Calu3 (cell line): ENCODE measurements at regions not wholly inside any gene's neighbourhood (a gene's known extent, or its start where the extent isn't known, plus 50 kb on each side); places are given as distances from the start of the nearest gene placed in this dataset.

ENCODE experiments used
- BruUV-seq: library from RNA; stranded (reverse); fragments of 400-500 nt; replicated peaks from 2 replicates; lab custom pipeline; 2021; lab: Mats Ljungman, UMichigan
- CTCF ChIA-PET: fragments of 300-600 bp; sonication (Branson Sonifier 250); formaldehyde crosslinking; loops from one replicate; lab custom pipeline; 2022; ENCODE audit warnings: antibody characterized with exemption; lab: Charles Lee
- DNase-seq: peaks from one replicate; pipeline ENCODE4 v3.0.0; 2022
- H3K27ac Mint-ChIP-seq: one replicate; pipeline ENCODE4 v1.8.0; 2022; ENCODE audit warnings: mixed read lengths; ENCODE audit not compliant: unreplicated experiment
- H3K27me3 Mint-ChIP-seq: one replicate; pipeline ENCODE4 v1.8.0; 2022; ENCODE audit warnings: mixed read lengths; ENCODE audit not compliant: unreplicated experiment
- H3K36me3 Mint-ChIP-seq: one replicate; pipeline ENCODE4 v1.8.0; 2022; ENCODE audit warnings: mild to moderate bottlenecking, moderate library complexity, mixed read lengths; ENCODE audit not compliant: insufficient read depth, unreplicated experiment
- H3K4me1 Mint-ChIP-seq: one replicate; pipeline ENCODE4 v1.8.0; 2022; ENCODE audit warnings: mild to moderate bottlenecking, low read depth, mixed read lengths; ENCODE audit not compliant: unreplicated experiment
- H3K4me3 Mint-ChIP-seq: one replicate; pipeline ENCODE4 v1.8.0; 2022; ENCODE audit warnings: mild to moderate bottlenecking, low read depth, moderate library complexity, mixed read lengths; ENCODE audit not compliant: unreplicated experiment
- H3K9me3 Mint-ChIP-seq: one replicate; pipeline ENCODE4 v1.8.0; 2022; ENCODE audit warnings: low read depth, mixed read lengths; ENCODE audit not compliant: unreplicated experiment
- intact Hi-C: fragments of 100-400 bp; cut with micrococcal nuclease; formaldehyde crosslinking; loops from one replicate; pipeline ENCODE4 v1.10.0; 2022; ENCODE audit not compliant: unreplicated experiment
- TF ChIP-seq, protein P1 (sequence below): fragments of 200-600 bp; IDR thresholded peaks from one replicate; pipeline ENCODE4 v1.8.0; 2022; ENCODE audit warnings: antibody characterized with exemption; ENCODE audit not compliant: unreplicated experiment

- no peaks in the 10 kb centered on the region for H3K27me3 Mint-ChIP-seq
- no peak for DNase-seq
- H3K4me3 Mint-ChIP-seq = no peak overlapping the region
- TF ChIP-seq, protein P1, sequence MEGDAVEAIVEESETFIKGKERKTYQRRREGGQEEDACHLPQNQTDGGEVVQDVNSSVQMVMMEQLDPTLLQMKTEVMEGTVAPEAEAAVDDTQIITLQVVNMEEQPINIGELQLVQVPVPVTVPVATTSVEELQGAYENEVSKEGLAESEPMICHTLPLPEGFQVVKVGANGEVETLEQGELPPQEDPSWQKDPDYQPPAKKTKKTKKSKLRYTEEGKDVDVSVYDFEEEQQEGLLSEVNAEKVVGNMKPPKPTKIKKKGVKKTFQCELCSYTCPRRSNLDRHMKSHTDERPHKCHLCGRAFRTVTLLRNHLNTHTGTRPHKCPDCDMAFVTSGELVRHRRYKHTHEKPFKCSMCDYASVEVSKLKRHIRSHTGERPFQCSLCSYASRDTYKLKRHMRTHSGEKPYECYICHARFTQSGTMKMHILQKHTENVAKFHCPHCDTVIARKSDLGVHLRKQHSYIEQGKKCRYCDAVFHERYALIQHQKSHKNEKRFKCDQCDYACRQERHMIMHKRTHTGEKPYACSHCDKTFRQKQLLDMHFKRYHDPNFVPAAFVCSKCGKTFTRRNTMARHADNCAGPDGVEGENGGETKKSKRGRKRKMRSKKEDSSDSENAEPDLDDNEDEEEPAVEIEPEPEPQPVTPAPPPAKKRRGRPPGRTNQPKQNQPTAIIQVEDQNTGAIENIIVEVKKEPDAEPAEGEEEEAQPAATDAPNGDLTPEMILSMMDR = no peak
- CTCF ChIA-PET = no interaction called here
- no peak overlapping the region for H3K27ac Mint-ChIP-seq
- peaks cover 5% of the 10 kb centered on the region for H3K36me3 Mint-ChIP-seq
- BruUV-seq = no TSS peak
- H3K4me1 Mint-ChIP-seq = peaks cover 12% of the 10 kb centered on the region
- intact Hi-C loops = loop anchor here (5.0 kb wide), 1 partner anchor 147 kb away; no protein-coding TSS in a partner anchor
- peaks cover 7% of the 10 kb centered on the region for H3K9me3 Mint-ChIP-seq
Observed at GRCh38 chr12:91924827-91925226, 220.8 kb downstream of the BTG1 start.

DNA sequence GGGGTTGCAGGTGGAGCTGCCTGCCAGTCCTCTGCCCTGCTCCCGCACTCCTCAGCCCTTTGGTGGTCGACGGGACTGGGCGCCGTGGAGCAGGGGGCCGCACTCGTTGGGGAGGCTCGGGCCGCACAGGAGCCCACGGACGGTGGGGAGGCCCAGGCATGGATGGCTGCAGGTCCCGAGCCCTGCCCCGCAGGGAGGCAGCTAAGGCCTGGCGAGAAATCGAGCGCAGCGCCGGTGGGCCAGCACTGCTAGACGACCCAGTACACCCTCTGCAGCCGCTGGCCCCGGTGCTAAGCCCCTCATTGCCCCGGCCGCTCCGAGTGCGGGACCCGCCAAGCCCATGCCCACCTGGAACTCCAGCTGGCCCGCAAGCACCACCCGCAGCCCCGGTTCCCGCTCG lies 221.8 kb downstream of the BTG1 start:
- no TSS peak for BruUV-seq
- no peak overlapping the region for H3K4me3 Mint-ChIP-seq
- intact Hi-C loops = no loop called here
- no peaks in the 10 kb centered on the region for H3K27me3 Mint-ChIP-seq
- peaks cover 7% of the 10 kb centered on the region for H3K9me3 Mint-ChIP-seq
- no peak for DNase-seq
- TF ChIP-seq, protein P1 = no peak
- peaks cover 5% of the 10 kb centered on the region for H3K36me3 Mint-ChIP-seq
- H3K27ac Mint-ChIP-seq = no peak overlapping the region
- CTCF ChIA-PET = no interaction called here
- H3K4me1 Mint-ChIP-seq = peaks cover 12% of the 10 kb centered on the region

DNA sequence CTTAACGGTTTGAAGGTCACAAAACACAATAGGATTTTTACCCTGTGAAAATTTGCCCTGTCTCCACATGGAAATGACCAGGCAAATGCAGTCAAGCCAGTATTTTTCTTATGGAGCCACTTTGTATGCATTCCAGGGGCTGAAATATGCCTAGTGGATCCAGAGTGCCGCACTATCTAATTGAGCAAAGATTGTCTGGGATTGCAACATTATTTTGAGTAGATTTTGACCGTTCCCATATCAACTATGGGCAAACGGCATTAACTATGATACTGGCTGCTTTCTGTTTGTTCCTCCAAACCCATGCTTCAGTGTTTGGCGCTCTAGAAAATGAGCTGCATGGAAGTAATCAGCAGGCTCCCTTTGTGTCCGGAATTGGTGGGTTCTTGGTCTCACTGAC lies 223.0 kb downstream of the BTG1 start:
- Mint-ChIP-seq H3K4me3 (no peak overlapping the region), H3K4me1 (peaks cover 12% of the 10 kb centered on the region), H3K36me3 (peaks cover 5% of the 10 kb centered on the region), H3K27ac (no peak overlapping the region), H3K9me3 (peaks cover 4% of the 10 kb centered on the region), H3K27me3 (no peaks in the 10 kb centered on the region)
- no peak for DNase-seq
- CTCF ChIA-PET = no interaction called here
- BruUV-seq = no TSS peak
- intact Hi-C loops = no loop called here
- TF ChIP-seq, protein P1 = no peak

DNA sequence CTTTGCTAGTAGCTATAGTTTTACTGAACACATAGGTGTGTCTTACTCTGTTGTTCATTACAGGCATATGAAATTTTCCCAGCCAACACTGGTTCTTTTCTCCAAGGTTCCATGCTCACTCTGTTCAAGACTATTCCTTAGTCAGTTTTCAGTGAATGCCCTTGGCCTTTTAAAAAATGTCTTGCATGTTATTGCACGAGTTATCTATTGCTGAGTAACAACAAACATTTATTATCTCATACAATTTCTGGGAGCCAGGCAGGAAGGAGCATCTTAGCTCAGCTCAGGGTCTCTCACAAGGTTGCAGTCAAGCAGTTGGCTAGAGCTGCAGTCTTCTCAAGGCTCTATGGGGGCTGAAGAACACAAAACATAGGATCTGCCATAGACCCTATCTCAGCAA lies 223.5 kb downstream of the BTG1 start:
- Mint-ChIP-seq H3K27me3 (no peaks in the 10 kb centered on the region), H3K9me3 (peaks cover 4% of the 10 kb centered on the region), H3K36me3 (peaks cover 5% of the 10 kb centered on the region), H3K4me1 (peaks cover 9% of the 10 kb centered on the region), H3K27ac (no peak overlapping the region), H3K4me3 (no peak overlapping the region)
- no peak for DNase-seq
- TF ChIP-seq, protein P1 = no peak
- CTCF ChIA-PET = no interaction called here
- intact Hi-C loops = no loop called here
- no TSS peak for BruUV-seq
